ENCODE measurements at regions not wholly inside any gene's neighbourhood (a gene's known extent, or its start where the extent isn't known, plus 50 kb on each side); places are given as distances from the start of the nearest gene placed in this dataset.

DNA sequence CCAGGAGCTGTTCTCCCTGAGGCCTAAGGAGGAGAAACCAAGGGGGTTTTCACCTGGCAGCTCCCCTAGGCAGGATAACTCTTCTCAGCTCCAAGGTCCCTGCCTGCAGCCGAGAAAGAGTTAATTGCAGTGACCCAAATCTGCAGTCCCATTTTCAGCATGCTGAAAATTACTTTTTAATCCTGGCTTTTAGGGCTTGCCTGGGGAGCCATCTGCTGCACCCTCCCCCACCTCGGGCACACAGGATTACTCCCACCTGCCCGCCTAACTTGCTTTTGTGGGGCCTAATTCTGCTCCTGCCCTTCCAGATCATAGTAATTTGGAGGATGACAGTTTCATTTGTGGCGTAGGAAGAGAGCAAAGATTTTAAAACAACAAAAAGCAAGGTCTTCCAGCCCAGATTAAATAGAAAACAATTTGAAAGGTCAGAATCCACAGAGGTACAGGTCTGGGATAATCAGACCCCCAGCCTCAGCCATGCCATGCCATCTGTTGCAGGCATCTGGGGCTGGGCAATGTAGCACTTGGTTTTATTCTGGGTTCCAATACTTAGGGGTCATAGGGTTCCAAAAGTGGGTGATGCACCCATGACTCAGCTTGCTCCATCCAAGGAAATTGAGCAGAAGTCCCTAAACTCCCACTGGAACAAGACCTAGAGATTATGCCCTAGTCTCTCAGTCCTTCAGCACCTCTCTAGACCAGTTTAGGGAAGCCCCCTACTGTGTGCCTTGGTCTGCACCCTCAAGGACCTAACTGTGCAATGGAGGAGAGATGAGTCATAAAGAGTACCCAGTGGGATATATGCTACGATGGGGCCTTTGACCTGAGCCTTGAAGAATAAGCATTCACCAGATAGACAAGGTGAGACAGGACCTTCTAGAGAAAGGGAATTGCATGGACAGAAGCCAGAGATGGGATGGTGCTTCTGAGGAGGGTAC lies 64.5 kb upstream of the NLK start:
- H3K4me1 ChIP-seq (ENCODE audit: control insufficient read depth in 1 of 2, insufficient read depth in 2 of 2, low read depth in 1 of 2, low read length in 1 of 2) = no peaks in the 10 kb centered on the region
- H3K27ac ChIP-seq (ENCODE audit: low read depth in 2 of 2, low read length in 1 of 2) = no peak overlapping the region
- ChIA-PET CTCF (no interaction called here), POLR2A (no interaction called here)
- WGBS (ENCODE audit: low lambda C conversion rate) = 85% methylated on average over 5 of the region's 5 CpGs
- H4K20me1 ChIP-seq (ENCODE audit: insufficient read depth) = no peaks in the 10 kb centered on the region
- no peaks in the 10 kb centered on the region for H3K27me3 ChIP-seq (ENCODE audit: insufficient read depth)
- no peaks in the 10 kb centered on the region for H3K9me3 ChIP-seq
- H3K9ac ChIP-seq = no peak overlapping the region
- TF ChIP-seq RFX5 (IDR thresholded peaks at IDR 0.05; ENCODE audit: low read length) (no peak), JUND (IDR thresholded peaks at IDR 0.05) (no peak), NRF1 (IDR thresholded peaks at IDR 0.05; ENCODE audit: low read depth, low read length) (no peak), ELF1 (IDR thresholded peaks at IDR 0.05) (no peak), EP300 (IDR thresholded peaks at IDR 0.05; ENCODE audit: borderline replicate concordance in 1 of 2, low read depth in 1 of 2, low read length in 1 of 2) (no peak), RXRA (IDR thresholded peaks at IDR 0.05; ENCODE audit: borderline replicate concordance, low read depth) (no peak), GATA2 (CRISPR knock-in tag; IDR thresholded peaks at IDR 0.05) (no peak), NFIC (IDR thresholded peaks at IDR 0.05; ENCODE audit: borderline replicate concordance) (no peak), TCF12 (IDR thresholded peaks at IDR 0.05) (no peak), SMC3 (IDR thresholded peaks at IDR 0.05; ENCODE audit: low read depth, low read length) (no peak), GABPA (IDR thresholded peaks at IDR 0.05; ENCODE audit: low read depth) (no peak)
- TF ChIP-seq, protein P1, sequence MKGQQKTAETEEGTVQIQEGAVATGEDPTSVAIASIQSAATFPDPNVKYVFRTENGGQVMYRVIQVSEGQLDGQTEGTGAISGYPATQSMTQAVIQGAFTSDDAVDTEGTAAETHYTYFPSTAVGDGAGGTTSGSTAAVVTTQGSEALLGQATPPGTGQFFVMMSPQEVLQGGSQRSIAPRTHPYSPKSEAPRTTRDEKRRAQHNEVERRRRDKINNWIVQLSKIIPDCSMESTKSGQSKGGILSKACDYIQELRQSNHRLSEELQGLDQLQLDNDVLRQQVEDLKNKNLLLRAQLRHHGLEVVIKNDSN (IDR thresholded peaks at IDR 0.05; ENCODE audit: borderline replicate concordance, low read depth) = no peak
- TF ChIP-seq, protein P2, sequence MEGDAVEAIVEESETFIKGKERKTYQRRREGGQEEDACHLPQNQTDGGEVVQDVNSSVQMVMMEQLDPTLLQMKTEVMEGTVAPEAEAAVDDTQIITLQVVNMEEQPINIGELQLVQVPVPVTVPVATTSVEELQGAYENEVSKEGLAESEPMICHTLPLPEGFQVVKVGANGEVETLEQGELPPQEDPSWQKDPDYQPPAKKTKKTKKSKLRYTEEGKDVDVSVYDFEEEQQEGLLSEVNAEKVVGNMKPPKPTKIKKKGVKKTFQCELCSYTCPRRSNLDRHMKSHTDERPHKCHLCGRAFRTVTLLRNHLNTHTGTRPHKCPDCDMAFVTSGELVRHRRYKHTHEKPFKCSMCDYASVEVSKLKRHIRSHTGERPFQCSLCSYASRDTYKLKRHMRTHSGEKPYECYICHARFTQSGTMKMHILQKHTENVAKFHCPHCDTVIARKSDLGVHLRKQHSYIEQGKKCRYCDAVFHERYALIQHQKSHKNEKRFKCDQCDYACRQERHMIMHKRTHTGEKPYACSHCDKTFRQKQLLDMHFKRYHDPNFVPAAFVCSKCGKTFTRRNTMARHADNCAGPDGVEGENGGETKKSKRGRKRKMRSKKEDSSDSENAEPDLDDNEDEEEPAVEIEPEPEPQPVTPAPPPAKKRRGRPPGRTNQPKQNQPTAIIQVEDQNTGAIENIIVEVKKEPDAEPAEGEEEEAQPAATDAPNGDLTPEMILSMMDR (IDR thresholded peaks at IDR 0.05) = no peak
- no peak for DNase-seq
- H3K79me2 ChIP-seq (ENCODE audit: insufficient read depth) = no peaks in the 10 kb centered on the region
- H3F3A ChIP-seq (replicated peaks; ENCODE audit: insufficient read depth) = peaks cover 7% of the 10 kb centered on the region
- H3K9me2 ChIP-seq = no peaks in the 10 kb centered on the region
- H2AFZ ChIP-seq (ENCODE audit: low read depth) = no peak overlapping the region
- no peak overlapping the region for H3K4me2 ChIP-seq
- no peak overlapping the region for H3K4me3 ChIP-seq (ENCODE audit: low read depth in 2 of 2, low read length in 1 of 2)
- no peaks in the 10 kb centered on the region for H3K36me3 ChIP-seq (replicated peaks in 1 of 2; ENCODE audit: control insufficient read depth in 1 of 2, insufficient read depth in 2 of 2, low read length in 1 of 2)

DNA sequence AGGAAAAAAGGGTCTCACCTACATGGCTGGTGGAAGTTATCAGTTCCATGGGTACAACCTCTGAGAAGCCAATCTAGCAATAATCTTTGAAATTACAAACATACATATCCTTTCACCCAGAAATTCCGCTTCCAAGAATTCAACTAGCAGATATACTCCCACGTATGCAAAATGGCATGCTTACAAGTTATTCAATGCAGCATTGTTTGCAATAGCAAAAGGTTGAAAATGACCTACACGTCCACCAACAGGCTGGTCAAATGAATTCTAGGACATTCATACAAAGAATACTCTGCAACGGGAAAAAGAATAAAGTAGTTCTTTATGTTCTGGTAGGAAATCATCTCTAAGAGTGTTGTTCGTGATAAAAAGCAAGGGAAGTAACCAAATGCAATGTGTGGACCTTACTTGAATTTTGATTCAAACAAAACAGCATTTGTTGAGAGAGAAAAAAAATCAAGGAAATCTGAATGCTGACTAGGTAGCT lies 63.7 kb upstream of the NLK start:
- ChIA-PET CTCF (no interaction called here), POLR2A (no interaction called here)
- WGBS (ENCODE audit: low lambda C conversion rate) = 85% methylated on average over 5 of the region's 5 CpGs
- peaks cover 7% of the 10 kb centered on the region for H3F3A ChIP-seq (replicated peaks; ENCODE audit: insufficient read depth)
- no peak overlapping the region for H3K4me2 ChIP-seq
- no peak overlapping the region for H2AFZ ChIP-seq (ENCODE audit: low read depth)
- no peaks in the 10 kb centered on the region for H3K79me2 ChIP-seq (ENCODE audit: insufficient read depth)
- H3K9me3 ChIP-seq = no peaks in the 10 kb centered on the region
- H3K9ac ChIP-seq = no peak overlapping the region
- no peak overlapping the region for H3K27ac ChIP-seq (ENCODE audit: low read depth in 2 of 2, low read length in 1 of 2)
- H3K9me2 ChIP-seq = no peaks in the 10 kb centered on the region
- H3K4me1 ChIP-seq (ENCODE audit: control insufficient read depth in 1 of 2, insufficient read depth in 2 of 2, low read depth in 1 of 2, low read length in 1 of 2) = no peaks in the 10 kb centered on the region
- DNase-seq = no peak
- H4K20me1 ChIP-seq (ENCODE audit: insufficient read depth) = no peaks in the 10 kb centered on the region
- H3K4me3 ChIP-seq (ENCODE audit: low read depth in 2 of 2, low read length in 1 of 2) = no peak overlapping the region
- H3K27me3 ChIP-seq (ENCODE audit: insufficient read depth) = no peaks in the 10 kb centered on the region
- H3K36me3 ChIP-seq (replicated peaks in 1 of 2; ENCODE audit: control insufficient read depth in 1 of 2, insufficient read depth in 2 of 2, low read length in 1 of 2) = no peaks in the 10 kb centered on the region
- TF ChIP-seq, protein P3, sequence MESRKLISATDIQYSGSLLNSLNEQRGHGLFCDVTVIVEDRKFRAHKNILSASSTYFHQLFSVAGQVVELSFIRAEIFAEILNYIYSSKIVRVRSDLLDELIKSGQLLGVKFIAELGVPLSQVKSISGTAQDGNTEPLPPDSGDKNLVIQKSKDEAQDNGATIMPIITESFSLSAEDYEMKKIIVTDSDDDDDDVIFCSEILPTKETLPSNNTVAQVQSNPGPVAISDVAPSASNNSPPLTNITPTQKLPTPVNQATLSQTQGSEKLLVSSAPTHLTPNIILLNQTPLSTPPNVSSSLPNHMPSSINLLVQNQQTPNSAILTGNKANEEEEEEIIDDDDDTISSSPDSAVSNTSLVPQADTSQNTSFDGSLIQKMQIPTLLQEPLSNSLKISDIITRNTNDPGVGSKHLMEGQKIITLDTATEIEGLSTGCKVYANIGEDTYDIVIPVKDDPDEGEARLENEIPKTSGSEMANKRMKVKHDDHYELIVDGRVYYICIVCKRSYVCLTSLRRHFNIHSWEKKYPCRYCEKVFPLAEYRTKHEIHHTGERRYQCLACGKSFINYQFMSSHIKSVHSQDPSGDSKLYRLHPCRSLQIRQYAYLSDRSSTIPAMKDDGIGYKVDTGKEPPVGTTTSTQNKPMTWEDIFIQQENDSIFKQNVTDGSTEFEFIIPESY (IDR thresholded peaks at IDR 0.05; ENCODE audit: borderline replicate concordance, low read depth) = no peak
- TF ChIP-seq, protein P1 (IDR thresholded peaks at IDR 0.05; ENCODE audit: borderline replicate concordance, low read depth) = no peak
- TF ChIP-seq FOXJ3 (CRISPR knock-in tag; IDR thresholded peaks at IDR 0.05) = no peak
- TF ChIP-seq, protein P4, sequence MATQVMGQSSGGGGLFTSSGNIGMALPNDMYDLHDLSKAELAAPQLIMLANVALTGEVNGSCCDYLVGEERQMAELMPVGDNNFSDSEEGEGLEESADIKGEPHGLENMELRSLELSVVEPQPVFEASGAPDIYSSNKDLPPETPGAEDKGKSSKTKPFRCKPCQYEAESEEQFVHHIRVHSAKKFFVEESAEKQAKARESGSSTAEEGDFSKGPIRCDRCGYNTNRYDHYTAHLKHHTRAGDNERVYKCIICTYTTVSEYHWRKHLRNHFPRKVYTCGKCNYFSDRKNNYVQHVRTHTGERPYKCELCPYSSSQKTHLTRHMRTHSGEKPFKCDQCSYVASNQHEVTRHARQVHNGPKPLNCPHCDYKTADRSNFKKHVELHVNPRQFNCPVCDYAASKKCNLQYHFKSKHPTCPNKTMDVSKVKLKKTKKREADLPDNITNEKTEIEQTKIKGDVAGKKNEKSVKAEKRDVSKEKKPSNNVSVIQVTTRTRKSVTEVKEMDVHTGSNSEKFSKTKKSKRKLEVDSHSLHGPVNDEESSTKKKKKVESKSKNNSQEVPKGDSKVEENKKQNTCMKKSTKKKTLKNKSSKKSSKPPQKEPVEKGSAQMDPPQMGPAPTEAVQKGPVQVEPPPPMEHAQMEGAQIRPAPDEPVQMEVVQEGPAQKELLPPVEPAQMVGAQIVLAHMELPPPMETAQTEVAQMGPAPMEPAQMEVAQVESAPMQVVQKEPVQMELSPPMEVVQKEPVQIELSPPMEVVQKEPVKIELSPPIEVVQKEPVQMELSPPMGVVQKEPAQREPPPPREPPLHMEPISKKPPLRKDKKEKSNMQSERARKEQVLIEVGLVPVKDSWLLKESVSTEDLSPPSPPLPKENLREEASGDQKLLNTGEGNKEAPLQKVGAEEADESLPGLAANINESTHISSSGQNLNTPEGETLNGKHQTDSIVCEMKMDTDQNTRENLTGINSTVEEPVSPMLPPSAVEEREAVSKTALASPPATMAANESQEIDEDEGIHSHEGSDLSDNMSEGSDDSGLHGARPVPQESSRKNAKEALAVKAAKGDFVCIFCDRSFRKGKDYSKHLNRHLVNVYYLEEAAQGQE (IDR thresholded peaks at IDR 0.05; ENCODE audit: low read depth, low read length) = no peak
- TF ChIP-seq RCOR1 (IDR thresholded peaks at IDR 0.05; ENCODE audit: low read length) = no peak
- no peak for TF ChIP-seq MEF2A (IDR thresholded peaks at IDR 0.05; ENCODE audit: borderline replicate concordance, low read depth)
- no peak for TF ChIP-seq NFIC (IDR thresholded peaks at IDR 0.05; ENCODE audit: borderline replicate concordance)
- no peak for TF ChIP-seq ELF1 (IDR thresholded peaks at IDR 0.05)

All from SK-N-SH (cell line).